B cell (primary cell): ENCODE measurements at regions not wholly inside any gene's neighbourhood (a gene's known extent, or its start where the extent isn't known, plus 50 kb on each side); places are given as distances from the start of the nearest gene placed in this dataset.

Experiments
- ATAC-seq: fragments of 200-7000 bp; cut with Tn5 transposase; one replicate; pipeline ENCODE4 v1.10.0; 2021; ENCODE audit warnings: low read depth, mild to moderate bottlenecking, moderate number of reproducible peaks, moderate library complexity
- CTCF ChIA-PET: fragments of 350-600 bp; sonication (Branson Sonifier 250); formaldehyde crosslinking; loops from one replicate; lab custom pipeline; 2021; ENCODE audit warnings: antibody characterized with exemption, inconsistent platforms; lab: Charles Lee
- POLR2A ChIA-PET: fragments of 350-600 bp; sonication (Branson Sonifier 250); formaldehyde crosslinking; loops from one replicate; lab custom pipeline; 2021; ENCODE audit warnings: antibody characterized with exemption; lab: Charles Lee
- DNase-seq: peaks from one replicate; pipeline ENCODE4 v3.0.0; 2013
- H2AFZ ChIP-seq: 2 replicates; pipeline ENCODE4 v1.6.1; 2012; ENCODE audit warnings: mild to moderate bottlenecking, low read depth, low read length; ENCODE audit not compliant: insufficient read depth, poor library complexity, severe bottlenecking
- H3K27ac ChIP-seq, 2 donors: 1 replicate in 1 of 2; 2 replicates in 1 of 2; pipeline ENCODE4 v1.5.1; 2012 to 2013; ENCODE audit warnings: low read length in 2 of 2, mild to moderate bottlenecking in 2 of 2, moderate library complexity in 1 of 2
- H3K27me3 ChIP-seq, 4 experiments: fragments of 200-600 bp in 1 of 4; sonication (generic) in 1 of 4; replicated peaks in 1 of 4; 1 replicate in 2 of 4; 2 replicates in 2 of 4; pipeline versions ENCODE4 v1.6.1 to v1.7.0; 2013 to 2016; ENCODE audit warnings: low read length in 3 of 4, mild to moderate bottlenecking in 2 of 4, mixed read lengths in 1 of 4, moderate library complexity in 1 of 4; ENCODE audit not compliant: insufficient read depth in 4 of 4, control insufficient read depth in 3 of 4; ENCODE audit errors: control extremely low read depth in 1 of 4
- H3K36me3 ChIP-seq, 2 experiments: replicated peaks in 1 of 2; 1 replicate in 1 of 2; 2 replicates in 1 of 2; pipeline versions ENCODE4 v1.6.1 to v1.7.1; 2013; ENCODE audit warnings: low read length in 1 of 2; ENCODE audit not compliant: insufficient read depth in 2 of 2, control insufficient read depth in 1 of 2; ENCODE audit errors: control extremely low read depth in 1 of 2, extremely low read depth in 1 of 2
- H3K4me1 ChIP-seq, 2 donors: fragments of 200-600 bp in 1 of 2; sonication (generic) in 1 of 2; 1 replicate in 1 of 2; 2 replicates in 1 of 2; pipeline versions ENCODE4 v1.5.1 to v1.6.1; 2013 to 2017; ENCODE audit warnings: low read length in 2 of 2; ENCODE audit not compliant: control insufficient read depth in 2 of 2, insufficient read depth in 2 of 2
- H3K4me2 ChIP-seq: replicated peaks from 2 replicates; pipeline ENCODE3; 2012; ENCODE audit warnings: mild to moderate bottlenecking, low read depth, low read length; ENCODE audit not compliant: poor library complexity, severe bottlenecking
- H3K4me3 ChIP-seq, 5 experiments: fragments of 200-600 bp in 1 of 5; sonication (generic) in 1 of 5; 1 replicate in 3 of 5; 2 replicates in 2 of 5; pipeline versions ENCODE4 v1.5.1 to v1.7.0; 2011 to 2016; ENCODE audit warnings: low read length in 4 of 5, mild to moderate bottlenecking in 4 of 5, low read depth in 2 of 5, control low read depth in 1 of 5, moderate library complexity in 1 of 5; ENCODE audit not compliant: insufficient read depth in 1 of 5; ENCODE audit errors: control extremely low read depth in 1 of 5, extremely low read depth in 1 of 5
- H3K79me2 ChIP-seq: fragments of 200-600 bp; sonication (generic); one replicate; pipeline ENCODE4 v1.6.0; 2016; ENCODE audit warnings: low read length; ENCODE audit not compliant: control insufficient read depth, insufficient read depth
- H3K9ac ChIP-seq: fragments of 200-600 bp; sonication (generic); 2 replicates; pipeline ENCODE4 v1.6.1; 2017; ENCODE audit warnings: mild to moderate bottlenecking, low read length, moderate library complexity
- H3K9me3 ChIP-seq, 3 donors: one replicate each; pipeline versions ENCODE4 v1.6.1 to v1.7.1; 2013; ENCODE audit warnings: low read length in 2 of 3; ENCODE audit not compliant: control insufficient read depth in 2 of 3, insufficient read depth in 1 of 3; ENCODE audit errors: control extremely low read depth in 1 of 3
- H4K20me1 ChIP-seq: 2 replicates; pipeline ENCODE4 v1.6.0; 2012; ENCODE audit warnings: mild to moderate bottlenecking, low read length; ENCODE audit not compliant: insufficient read depth, control insufficient read depth, poor library complexity, severe bottlenecking
- H3K27ac Mint-ChIP-seq: one replicate; pipeline ENCODE4 v1.8.0; 2021; ENCODE audit warnings: mixed read lengths
- H3K27me3 Mint-ChIP-seq: one replicate; pipeline ENCODE4 v1.8.0; 2021; ENCODE audit warnings: mixed read lengths
- H3K4me1 Mint-ChIP-seq: one replicate; pipeline ENCODE4 v1.8.0; 2021; ENCODE audit warnings: mixed read lengths
- H3K4me3 Mint-ChIP-seq: one replicate; pipeline ENCODE4 v1.8.0; 2021; ENCODE audit warnings: mixed read lengths
- H3K9me3 Mint-ChIP-seq: one replicate; pipeline ENCODE4 v1.8.0; 2022; ENCODE audit warnings: mixed read lengths; ENCODE audit not compliant: insufficient read depth
- CTCF ChIP-seq: fragments of 200-600 bp; IDR thresholded peaks from one replicate; pipeline ENCODE4 v1.8.0; 2022; ENCODE audit warnings: antibody characterized with exemption, mild to moderate bottlenecking
- EZH2 ChIP-seq: IDR thresholded peaks from 2 replicates; pipeline ENCODE4 v1.6.1; 2012; ENCODE audit warnings: borderline replicate concordance, low read depth, mild to moderate bottlenecking, moderate library complexity, low read length; ENCODE audit not compliant: insufficient read depth, poor library complexity, severe bottlenecking
- WGBS: methylation state at CpG from one replicate; pipeline ENCODE4 v1.1.5; 2013; ENCODE audit warnings: missing lambda C conversion rate; ENCODE audit not compliant: insufficient coverage; 5-methylcytosine and 5-hydroxymethylcytosine counted together
- intact Hi-C: fragments of 100-400 bp; cut with micrococcal nuclease; formaldehyde crosslinking; loops from one replicate; pipeline ENCODE4 v1.10.0; 2022

- Mint-ChIP-seq H3K9me3 (no peaks in the 10 kb centered on the region), H3K27me3 (peaks cover 19% of the 10 kb centered on the region), H3K27ac (no peak overlapping the region), H3K4me3 (no peak overlapping the region), H3K4me1 (peaks cover 3% of the 10 kb centered on the region)
- no peaks in the 10 kb centered on the region for H3K79me2 ChIP-seq
- H3K36me3 ChIP-seq: no peaks in the 10 kb centered on the region
- no peaks in the 10 kb centered on the region for H4K20me1 ChIP-seq
- TF ChIP-seq CTCF: no peak
- no peak for TF ChIP-seq EZH2
- H3K4me1 ChIP-seq: no peaks in the 10 kb centered on the region
- intact Hi-C loops: no loop called here
- ChIA-PET CTCF (interaction anchor here (0.6 kb wide), 1 partner anchor 14 kb away, joined by 3 read pairs; no protein-coding TSS in a partner anchor), POLR2A (interaction anchor here (0.8 kb wide), 1 partner anchor 9 kb away, joined by 3 read pairs; no protein-coding TSS in a partner anchor)
- no peaks in the 10 kb centered on the region for H3K9me3 ChIP-seq
- H2AFZ ChIP-seq: no peak overlapping the region
- no peak overlapping the region for H3K9ac ChIP-seq
- H3K4me2 ChIP-seq: no peak overlapping the region
- no peak overlapping the region for H3K27ac ChIP-seq
- no peak for DNase-seq
- no CpG with 5 or more reads among the region's 3 CpGs for WGBS
- ATAC-seq: no peak
- H3K4me3 ChIP-seq: no peak overlapping the region
- H3K27me3 ChIP-seq: peaks cover 0 to 2% (median 0%) of the 10 kb centered on the region in 4 experiments
Observed at GRCh38 chr7:22019931-22020330, 74.2 kb upstream of the CDCA7L start.

- Histone ChIP-seq H3K36me3 (no peaks in the 10 kb centered on the region), H2AFZ (no peak overlapping the region), H3K9ac (no peak overlapping the region), H3K4me1 (no peaks in the 10 kb centered on the region), H3K4me2 (no peak overlapping the region), H3K27me3 (no peaks in the 10 kb centered on the region), H3K4me3 (no peak overlapping the region), H3K27ac (no peak overlapping the region), H4K20me1 (no peaks in the 10 kb centered on the region), H3K9me3 (no peaks in the 10 kb centered on the region), H3K79me2 (no peaks in the 10 kb centered on the region)
- Mint-ChIP-seq H3K27me3 (peaks cover 8% of the 10 kb centered on the region), H3K4me3 (no peak overlapping the region), H3K9me3 (no peaks in the 10 kb centered on the region), H3K4me1 (peaks cover 3% of the 10 kb centered on the region), H3K27ac (no peak overlapping the region)
- TF ChIP-seq EZH2: no peak
- CTCF ChIA-PET: no interaction called here
- DNase-seq (no peak), ATAC-seq (no peak)
- WGBS: 58% methylated on average over 4 of the region's 5 CpGs
- intact Hi-C loops: no loop called here
- POLR2A ChIA-PET: no interaction called here
Observed at GRCh38 chr7:22016507-22016906, 70.8 kb upstream of the CDCA7L start.
